Activated naive CD8-positive, alpha-beta T cell treated with anti-CD3 and anti-CD28 coated beads, Interleukin-2, amount 50 U/mL, for 24 hours (primary cell): ENCODE measurements at regions not wholly inside any gene's neighbourhood (a gene's known extent, or its start where the extent isn't known, plus 50 kb on each side); places are given as distances from the start of the nearest gene placed in this dataset.

Source experiments
- ATAC-seq: fragments of 150-1000 bp; cut with Tn5 transposase; one replicate; pipeline ENCODE4 v1.10.0; 2021
- DNase-seq: peaks from one replicate; pipeline ENCODE4 v3.0.0; 2021
- H3K27ac Mint-ChIP-seq: one replicate; pipeline ENCODE4 v1.8.0; 2021; ENCODE audit warnings: mild to moderate bottlenecking, mixed read lengths
- H3K27me3 Mint-ChIP-seq: one replicate; pipeline ENCODE4 v1.8.0; 2021; ENCODE audit warnings: mixed read lengths
- H3K36me3 Mint-ChIP-seq: one replicate; pipeline ENCODE4 v1.8.0; 2021; ENCODE audit warnings: low read depth, mixed read lengths
- H3K4me1 Mint-ChIP-seq: one replicate; pipeline ENCODE4 v1.8.0; 2021; ENCODE audit warnings: mixed read lengths
- H3K4me3 Mint-ChIP-seq: one replicate; pipeline ENCODE4 v1.8.0; 2021; ENCODE audit warnings: mild to moderate bottlenecking, moderate library complexity, mixed read lengths
- H3K9me3 Mint-ChIP-seq: one replicate; pipeline ENCODE4 v1.8.0; 2021; ENCODE audit warnings: mixed read lengths

DNA sequence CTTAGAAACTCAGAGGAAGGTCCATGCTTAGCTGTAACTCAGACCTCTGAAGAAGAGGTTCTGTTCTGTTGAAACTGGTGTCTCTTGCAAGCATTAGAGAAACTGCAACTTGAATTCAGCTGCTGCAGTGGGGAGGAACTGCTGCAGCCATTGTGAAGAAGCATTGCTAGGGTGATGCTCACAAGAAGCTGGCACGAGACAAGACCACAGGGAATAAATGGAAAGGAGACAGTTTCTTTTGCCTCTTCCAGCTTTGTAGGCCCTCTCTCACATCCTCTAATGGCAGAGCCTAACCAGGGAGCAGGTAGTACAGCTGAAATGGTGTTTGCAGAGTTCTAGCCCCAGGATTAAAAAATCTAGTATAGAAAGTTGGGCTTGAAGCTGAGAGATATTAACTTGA, 148.0 kb upstream of the DMAC1 start:
- H3K27me3 Mint-ChIP-seq, result no peaks in the 10 kb centered on the region
- H3K4me1 Mint-ChIP-seq, result no peaks in the 10 kb centered on the region
- DNase-seq (no peak), ATAC-seq (no peak)
- H3K4me3 Mint-ChIP-seq, result no peak overlapping the region
- H3K36me3 Mint-ChIP-seq, result no peaks in the 10 kb centered on the region
- no peak overlapping the region for H3K27ac Mint-ChIP-seq
- H3K9me3 Mint-ChIP-seq, result peaks cover under 1% of the 10 kb centered on the region

DNA sequence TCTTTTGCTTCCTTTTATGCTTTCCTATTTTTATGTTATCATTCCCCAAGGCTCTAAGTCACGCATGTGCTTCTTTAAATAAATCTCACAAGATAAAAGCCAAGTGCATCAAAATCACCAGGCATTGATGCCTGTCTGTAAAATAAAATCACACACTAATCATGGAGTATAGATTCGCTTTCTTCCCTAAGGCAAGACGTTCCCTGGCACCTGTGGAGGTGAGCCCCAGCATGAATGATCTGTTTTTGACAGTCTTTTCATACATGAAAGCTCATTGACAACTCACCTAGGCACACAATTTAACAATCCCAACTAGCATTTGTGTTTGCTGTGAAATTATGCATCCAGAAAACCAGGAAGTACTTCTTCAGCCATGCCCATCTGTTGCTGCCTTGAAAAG, 146.9 kb upstream of the DMAC1 start:
- H3K27me3 Mint-ChIP-seq, result no peaks in the 10 kb centered on the region
- H3K9me3 Mint-ChIP-seq, result no peaks in the 10 kb centered on the region
- no peak overlapping the region for H3K4me3 Mint-ChIP-seq
- no peaks in the 10 kb centered on the region for H3K4me1 Mint-ChIP-seq
- H3K27ac Mint-ChIP-seq, result no peak overlapping the region
- ATAC-seq (no peak), DNase-seq (no peak)
- H3K36me3 Mint-ChIP-seq, result no peaks in the 10 kb centered on the region

DNA sequence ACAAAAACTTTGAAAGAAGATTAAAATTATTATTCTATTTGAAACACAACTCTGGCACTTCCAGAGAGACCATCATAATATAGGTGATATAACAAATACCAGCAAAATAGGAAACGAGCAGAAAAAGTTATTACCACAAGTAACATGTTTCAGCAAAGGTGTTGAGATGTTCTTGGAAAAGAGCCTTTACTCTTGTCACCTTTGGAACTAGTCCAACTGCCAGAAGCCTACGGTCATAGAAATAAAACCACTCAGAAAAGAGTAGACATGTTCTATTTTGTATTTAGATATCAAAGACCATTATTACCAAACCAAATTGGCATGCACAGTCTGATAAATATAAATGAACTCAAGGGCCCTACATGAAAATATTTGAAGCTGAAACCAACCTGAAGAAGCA, 145.0 kb upstream of the DMAC1 start:
- Mint-ChIP-seq H3K9me3 (peaks cover 13% of the 10 kb centered on the region), H3K4me1 (no peaks in the 10 kb centered on the region), H3K36me3 (no peaks in the 10 kb centered on the region), H3K4me3 (no peak overlapping the region), H3K27me3 (no peaks in the 10 kb centered on the region), H3K27ac (no peak overlapping the region)
- ATAC-seq, result no peak
- DNase-seq, result no peak

DNA sequence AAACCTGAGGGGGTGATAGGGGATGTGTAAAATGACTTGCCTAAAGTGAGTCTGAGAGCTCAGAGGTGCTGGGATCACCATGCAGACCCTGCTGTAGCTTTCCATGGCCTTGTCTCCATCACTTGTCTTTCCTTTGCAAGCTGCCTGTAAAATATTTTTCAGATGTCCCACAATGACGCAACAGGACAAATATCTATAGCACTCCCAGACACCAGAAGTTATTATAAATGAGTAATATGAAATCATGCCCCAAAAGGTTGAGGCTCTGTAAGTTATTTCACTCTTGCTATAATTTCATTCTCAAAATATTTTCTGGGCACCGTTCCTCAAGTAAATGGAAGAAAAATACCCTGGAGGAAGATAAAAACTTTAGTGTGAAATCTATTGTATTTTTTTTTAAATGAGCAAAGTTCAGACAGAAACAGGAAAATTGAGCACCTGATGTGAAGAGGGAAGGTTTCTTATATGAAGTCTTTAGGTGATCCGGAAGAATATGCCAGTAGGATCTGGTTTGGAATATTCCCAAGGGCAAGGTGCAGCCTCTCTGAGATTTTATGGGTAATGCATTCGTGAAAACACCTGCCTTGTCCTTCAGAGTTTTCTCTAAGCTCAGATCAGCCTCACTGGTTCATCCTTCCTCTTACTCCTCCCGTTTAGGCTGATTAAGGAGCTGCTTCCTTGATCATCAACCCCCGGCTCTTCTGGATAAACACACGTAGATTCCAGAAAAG, 138.3 kb upstream of the DMAC1 start:
- DNase-seq (no peak), ATAC-seq (no peak)
- H3K4me1 Mint-ChIP-seq, result peaks cover 19% of the 10 kb centered on the region
- H3K27ac Mint-ChIP-seq, result no peak overlapping the region
- peaks cover 20% of the 10 kb centered on the region for H3K9me3 Mint-ChIP-seq
- no peaks in the 10 kb centered on the region for H3K27me3 Mint-ChIP-seq
- H3K36me3 Mint-ChIP-seq, result no peaks in the 10 kb centered on the region
- no peak overlapping the region for H3K4me3 Mint-ChIP-seq

DNA sequence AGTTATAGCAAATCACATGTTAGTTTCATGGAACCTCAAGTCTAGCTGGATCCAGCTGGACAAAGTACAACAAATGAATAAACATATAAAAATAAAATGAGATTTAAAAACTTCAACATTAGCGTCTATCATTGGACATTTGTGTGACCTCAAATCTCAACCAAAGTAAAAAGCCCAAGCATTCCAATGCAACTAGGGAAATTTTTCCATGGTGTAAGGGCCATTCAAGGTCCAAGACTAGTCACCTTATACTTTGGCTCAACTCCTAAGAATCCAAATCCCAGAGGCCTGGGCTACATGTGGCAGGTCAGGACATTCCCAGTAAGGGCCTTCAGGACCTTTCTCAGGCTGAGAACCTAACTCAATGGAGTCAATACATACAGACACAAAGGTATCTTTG, 137.4 kb upstream of the DMAC1 start:
- no peak overlapping the region for H3K27ac Mint-ChIP-seq
- no peaks in the 10 kb centered on the region for H3K36me3 Mint-ChIP-seq
- no peaks in the 10 kb centered on the region for H3K27me3 Mint-ChIP-seq
- ATAC-seq, result no peak
- no peak for DNase-seq
- peaks cover 20% of the 10 kb centered on the region for H3K9me3 Mint-ChIP-seq
- H3K4me1 Mint-ChIP-seq, result peaks cover 19% of the 10 kb centered on the region
- H3K4me3 Mint-ChIP-seq, result no peak overlapping the region

DNA sequence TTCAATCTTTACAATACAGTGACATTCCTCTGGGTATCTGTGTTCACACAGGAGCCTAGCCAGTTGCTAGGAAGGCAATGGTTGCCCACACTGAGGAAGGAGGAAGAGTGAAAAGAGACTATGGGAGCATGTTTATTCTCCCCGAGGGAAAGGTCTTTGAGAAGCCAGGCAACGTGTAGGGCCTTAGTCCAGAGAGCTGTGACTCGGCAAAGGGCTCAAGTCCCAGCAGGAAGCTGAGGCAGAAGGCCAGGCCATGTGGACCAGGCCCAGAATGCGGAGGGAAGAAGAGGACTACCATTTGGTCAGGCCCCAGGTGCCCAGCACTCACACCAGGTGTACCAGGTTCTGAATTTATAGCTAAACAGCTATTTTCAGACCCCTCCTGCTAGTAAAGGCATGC, 136.6 kb upstream of the DMAC1 start:
- no peak for ATAC-seq
- H3K27ac Mint-ChIP-seq, result peak overlapping the region; percentile 87
- H3K9me3 Mint-ChIP-seq, result peaks cover 20% of the 10 kb centered on the region
- peaks cover 19% of the 10 kb centered on the region for H3K4me1 Mint-ChIP-seq
- no peak for DNase-seq
- no peaks in the 10 kb centered on the region for H3K36me3 Mint-ChIP-seq
- H3K27me3 Mint-ChIP-seq, result no peaks in the 10 kb centered on the region
- peak overlapping the region; percentile 65 for H3K4me3 Mint-ChIP-seq

DNA sequence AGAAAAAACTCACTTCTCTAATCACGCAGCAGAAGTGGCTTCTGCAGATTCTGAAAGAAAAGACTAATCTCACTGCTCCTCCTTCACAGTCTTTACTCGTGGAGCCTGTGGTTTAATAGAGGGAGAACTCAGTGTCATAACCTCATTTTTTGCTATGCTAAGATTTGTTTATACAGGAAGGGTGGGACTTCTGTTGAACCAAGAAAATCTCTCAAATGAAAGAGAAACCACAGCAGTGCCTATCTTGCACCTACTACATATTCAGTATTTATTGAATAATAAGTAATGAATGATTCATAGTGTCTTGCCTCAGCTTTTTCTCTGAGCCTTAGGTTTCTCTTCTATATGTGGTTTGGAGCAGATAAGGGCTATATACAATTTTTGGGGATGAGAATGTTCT, 136.1 kb upstream of the DMAC1 start:
- H3K27ac Mint-ChIP-seq, result peak overlapping the region; percentile 87
- peak overlapping the region; percentile 65 for H3K4me3 Mint-ChIP-seq
- H3K36me3 Mint-ChIP-seq, result no peaks in the 10 kb centered on the region
- peaks cover 19% of the 10 kb centered on the region for H3K9me3 Mint-ChIP-seq
- H3K4me1 Mint-ChIP-seq, result peaks cover 22% of the 10 kb centered on the region
- DNase-seq (no peak), ATAC-seq (peak; percentile 76)
- no peaks in the 10 kb centered on the region for H3K27me3 Mint-ChIP-seq

DNA sequence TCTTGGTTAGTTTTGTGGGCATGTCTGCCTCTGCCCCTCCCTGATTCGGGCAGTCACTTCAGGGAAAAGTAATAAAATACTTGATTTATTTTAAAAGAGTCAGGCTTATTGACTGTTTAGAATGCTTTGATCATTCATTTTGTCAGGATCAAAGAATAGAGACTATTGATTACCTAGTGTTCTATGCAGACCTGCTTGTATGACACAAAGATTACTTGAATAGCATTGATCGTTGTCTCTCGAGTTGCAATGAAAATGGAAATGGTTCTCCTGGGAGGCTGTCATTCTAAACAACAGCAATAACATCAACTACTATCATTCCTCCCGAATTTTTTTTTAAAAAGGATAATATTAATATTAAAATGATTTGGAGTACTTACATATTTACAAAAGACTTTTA, 133.2 kb upstream of the DMAC1 start:
- ATAC-seq (no peak), DNase-seq (no peak)
- no peak overlapping the region for H3K27ac Mint-ChIP-seq
- no peak overlapping the region for H3K4me3 Mint-ChIP-seq
- peaks cover 22% of the 10 kb centered on the region for H3K4me1 Mint-ChIP-seq
- H3K36me3 Mint-ChIP-seq, result no peaks in the 10 kb centered on the region
- H3K9me3 Mint-ChIP-seq, result peaks cover 3% of the 10 kb centered on the region
- no peaks in the 10 kb centered on the region for H3K27me3 Mint-ChIP-seq

DNA sequence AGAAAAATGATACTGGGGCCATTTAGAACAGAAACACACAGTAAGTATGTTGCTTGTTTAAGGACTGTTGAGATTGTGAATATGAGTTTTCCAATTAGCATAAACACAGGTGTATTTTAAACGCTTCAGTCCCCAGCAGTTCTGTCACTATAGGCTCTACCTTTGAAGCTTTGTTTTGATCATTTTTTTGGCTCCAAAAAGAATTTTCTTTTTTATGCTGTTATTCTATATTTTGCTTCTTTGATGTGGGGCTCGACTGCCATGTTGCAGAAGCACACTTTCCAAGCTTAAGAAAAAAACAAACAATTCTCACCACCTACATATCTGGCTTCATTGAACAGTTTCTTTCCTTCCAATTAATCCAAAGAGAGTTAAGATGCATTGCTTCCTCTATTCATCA, 131.0 kb upstream of the DMAC1 start:
- ATAC-seq (no peak), DNase-seq (no peak)
- Mint-ChIP-seq H3K4me1 (peaks cover 6% of the 10 kb centered on the region), H3K9me3 (no peaks in the 10 kb centered on the region), H3K36me3 (no peaks in the 10 kb centered on the region), H3K27ac (no peak overlapping the region), H3K4me3 (no peak overlapping the region), H3K27me3 (no peaks in the 10 kb centered on the region)

DNA sequence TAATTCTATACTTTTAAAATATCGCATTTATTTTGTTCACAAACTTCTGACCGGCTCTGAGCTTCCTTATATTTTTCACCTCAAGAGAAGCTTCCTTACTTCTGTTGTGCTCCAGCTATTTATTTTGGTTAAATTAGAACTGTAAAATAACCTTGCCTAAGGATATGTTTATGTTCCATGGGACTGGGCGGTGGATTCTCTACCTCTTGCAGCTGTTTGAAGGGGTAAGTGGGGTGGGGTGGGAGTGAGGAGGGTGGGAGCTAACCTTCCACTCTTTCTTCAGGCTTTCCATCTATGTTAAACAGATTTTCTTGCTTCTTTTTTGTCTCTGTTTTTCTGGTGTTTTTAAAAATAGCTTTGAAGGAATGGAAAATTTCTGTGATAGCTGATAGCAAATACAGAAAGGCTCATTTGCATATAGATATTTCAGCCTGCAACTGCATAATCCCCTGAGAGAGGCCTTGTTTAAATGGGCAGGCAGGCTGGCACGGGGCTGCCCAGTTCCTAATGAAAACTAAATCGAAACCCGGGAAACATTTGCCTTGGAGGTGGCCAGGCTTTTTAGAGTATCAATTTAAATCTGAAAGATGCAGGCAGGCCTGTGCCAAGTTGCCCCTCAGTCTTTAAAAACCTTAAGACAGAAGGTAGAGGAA, 122.1 kb upstream of the DMAC1 start:
- H3K4me3 Mint-ChIP-seq, result no peak overlapping the region
- no peak overlapping the region for H3K27ac Mint-ChIP-seq
- no peaks in the 10 kb centered on the region for H3K36me3 Mint-ChIP-seq
- H3K4me1 Mint-ChIP-seq, result peaks cover 5% of the 10 kb centered on the region
- ATAC-seq (no peak), DNase-seq (no peak)
- no peaks in the 10 kb centered on the region for H3K27me3 Mint-ChIP-seq
- no peaks in the 10 kb centered on the region for H3K9me3 Mint-ChIP-seq

DNA sequence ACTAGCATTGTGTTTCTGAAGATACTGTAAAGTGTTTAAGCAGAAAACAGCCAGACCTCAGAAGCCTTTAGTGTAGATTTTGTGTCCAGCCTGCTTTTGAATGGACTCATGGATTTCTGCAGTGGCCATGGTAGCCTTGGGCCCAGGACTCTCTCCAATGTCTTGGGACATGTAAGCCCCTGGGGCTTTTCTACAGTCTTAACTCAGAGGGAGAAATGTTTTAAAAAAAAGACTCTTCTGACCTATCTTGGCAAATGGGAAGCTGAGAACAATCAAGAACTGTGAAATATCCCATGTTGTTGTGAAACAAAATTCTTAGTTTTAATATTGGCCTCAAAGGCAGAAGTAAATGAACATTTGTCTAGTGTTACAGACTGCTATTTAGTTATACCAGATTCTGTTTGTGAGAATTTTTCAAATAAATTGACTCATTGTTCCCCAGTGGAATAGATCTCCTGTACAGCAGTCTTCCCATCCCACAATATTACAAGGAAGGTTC, 112.5 kb upstream of the DMAC1 start:
- H3K36me3 Mint-ChIP-seq, result no peaks in the 10 kb centered on the region
- H3K4me1 Mint-ChIP-seq, result no peaks in the 10 kb centered on the region
- peaks cover 3% of the 10 kb centered on the region for H3K27me3 Mint-ChIP-seq
- no peak for ATAC-seq
- DNase-seq, result no peak
- no peak overlapping the region for H3K4me3 Mint-ChIP-seq
- H3K27ac Mint-ChIP-seq, result no peak overlapping the region
- no peaks in the 10 kb centered on the region for H3K9me3 Mint-ChIP-seq

DNA sequence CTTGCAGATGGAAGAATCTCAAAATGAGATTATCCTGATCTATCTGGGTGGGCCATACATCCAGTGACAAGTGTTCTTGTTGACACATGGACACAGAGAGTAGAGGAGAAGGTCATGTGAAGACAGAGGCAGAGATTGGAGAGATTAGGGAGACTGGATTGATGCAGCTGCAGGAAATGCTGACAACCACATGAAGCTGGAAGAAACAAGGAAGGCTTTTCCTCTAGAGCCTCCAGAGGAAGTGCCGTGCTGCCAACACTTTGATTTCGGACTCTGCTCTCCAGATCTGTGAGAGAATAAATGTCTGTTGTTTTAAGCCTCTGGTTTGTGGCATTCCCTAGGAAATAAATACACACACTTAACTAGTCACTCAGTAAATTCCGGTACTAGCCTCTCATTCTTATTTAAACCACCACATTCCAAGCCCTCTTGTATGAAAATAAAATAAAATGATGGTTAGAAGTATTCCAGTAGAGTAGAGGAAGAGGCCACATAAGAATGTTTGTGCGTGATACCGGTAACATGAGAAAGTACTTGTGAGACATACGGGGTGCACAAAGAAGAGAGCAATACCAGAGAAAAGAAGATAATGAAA, 110.9 kb upstream of the DMAC1 start:
- Mint-ChIP-seq H3K4me3 (no peak overlapping the region), H3K36me3 (no peaks in the 10 kb centered on the region), H3K9me3 (no peaks in the 10 kb centered on the region), H3K27ac (no peak overlapping the region), H3K4me1 (peaks cover 4% of the 10 kb centered on the region), H3K27me3 (peaks cover 3% of the 10 kb centered on the region)
- no peak for DNase-seq
- no peak for ATAC-seq

DNA sequence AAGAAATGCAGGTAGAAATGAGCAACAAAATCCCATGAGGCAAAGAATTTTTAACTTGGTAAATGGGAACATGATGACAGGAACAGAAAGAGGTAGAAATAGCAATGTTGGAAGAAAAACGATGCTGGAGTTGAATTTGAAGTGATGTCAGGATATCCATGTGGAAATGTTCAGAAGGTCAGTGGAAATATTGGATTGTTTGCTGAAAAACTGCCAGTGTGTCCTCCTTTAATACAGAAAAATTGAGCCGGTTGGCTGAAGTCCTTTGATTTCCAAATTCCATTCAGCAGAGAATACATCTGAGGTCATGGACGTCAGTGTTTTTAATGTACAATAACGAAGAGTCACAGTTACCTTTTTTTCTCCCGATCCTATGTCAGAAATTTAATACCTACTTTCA, 110.0 kb upstream of the DMAC1 start:
- DNase-seq, result no peak
- Mint-ChIP-seq H3K36me3 (no peaks in the 10 kb centered on the region), H3K4me1 (peaks cover 4% of the 10 kb centered on the region), H3K27ac (no peak overlapping the region), H3K27me3 (peaks cover 3% of the 10 kb centered on the region), H3K9me3 (no peaks in the 10 kb centered on the region), H3K4me3 (no peak overlapping the region)
- ATAC-seq, result no peak

DNA sequence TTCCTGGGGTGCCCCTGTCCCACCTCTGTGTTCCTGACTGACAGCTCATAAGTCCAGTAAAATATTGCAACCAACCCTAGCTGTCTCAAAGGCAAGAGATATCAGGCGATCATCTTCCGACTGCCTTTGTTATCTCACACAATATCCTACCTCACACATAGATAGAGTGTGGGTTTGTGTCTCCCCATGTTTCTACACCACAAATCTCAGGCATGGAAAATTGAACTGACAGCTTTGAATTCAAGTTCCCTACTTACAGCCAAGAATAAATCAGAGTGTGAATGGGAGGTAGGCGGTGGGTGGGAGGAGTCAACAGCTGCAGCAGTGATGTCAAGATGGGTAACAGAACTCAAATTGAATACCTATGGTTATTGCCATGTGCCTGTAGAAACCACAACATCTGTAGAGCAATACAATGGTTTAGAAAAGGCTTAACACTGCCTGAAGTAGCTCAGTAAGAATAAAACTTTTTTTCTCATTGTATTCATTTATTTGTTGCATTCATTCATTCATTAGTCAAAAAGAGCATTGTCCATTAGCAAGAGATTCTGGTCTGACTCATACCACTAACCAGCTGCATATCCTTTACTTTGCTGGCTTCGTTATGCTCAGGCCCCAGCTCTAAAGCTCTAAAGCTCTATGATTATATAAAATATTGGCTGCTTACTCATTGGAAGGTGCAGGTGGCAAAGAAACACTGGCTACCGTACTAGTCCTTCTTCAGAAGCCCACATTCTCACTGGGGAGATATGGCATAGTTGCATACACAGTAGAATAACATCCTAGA, 108.2 kb upstream of the DMAC1 start:
- Mint-ChIP-seq H3K4me1 (peaks cover 4% of the 10 kb centered on the region), H3K36me3 (no peaks in the 10 kb centered on the region), H3K4me3 (no peak overlapping the region), H3K9me3 (no peaks in the 10 kb centered on the region), H3K27ac (no peak overlapping the region), H3K27me3 (peaks cover 3% of the 10 kb centered on the region)
- no peak for ATAC-seq
- no peak for DNase-seq
